SK-N-SH (cell line): ENCODE measurements at regions not wholly inside any gene's neighbourhood (a gene's known extent, or its start where the extent isn't known, plus 50 kb on each side); places are given as distances from the start of the nearest gene placed in this dataset.
A peak's percentile ranks its signal among the peaks of the same experiment; 100 is the strongest.

ENCODE experiments used
- CTCF ChIA-PET: fragments of 300-600, 350-600 bp; formaldehyde crosslinking; extraction: SDS; loops from one replicate; lab custom pipeline; 2021; lab: Yijun Ruan, JAX
- POLR2A ChIA-PET: fragments of 350-600 bp; sonication (Branson Sonifier 250); formaldehyde crosslinking; extraction: SDS; loops from one replicate; lab custom pipeline; 2020; ENCODE audit warnings: antibody characterized with exemption, inconsistent platforms; lab: Yijun Ruan, JAX
- DNase-seq: peaks from one replicate; pipeline ENCODE4 v3.0.0; 2012
- H2AFZ ChIP-seq: fragments of 200-600 bp; sonication (generic); 2 replicates; pipeline ENCODE4 v1.8.1; 2016; ENCODE audit warnings: antibody characterized with exemption, mild to moderate bottlenecking, low read depth
- H3F3A ChIP-seq: fragments of 200-600 bp; sonication (generic); replicated peaks from 2 replicates; pipeline ENCODE3; 2016; ENCODE audit warnings: antibody characterized with exemption, mild to moderate bottlenecking; ENCODE audit not compliant: insufficient read depth
- H3K27ac ChIP-seq, 2 experiments: fragments of 200-500 bp in 1 of 2; fragments of 200-600 bp in 1 of 2; sonication (Bioruptor generic) in 1 of 2; sonication (generic), shearing (Covaris generic) in 1 of 2; 2 replicates each; pipeline versions ENCODE4 v1.5.1 to v1.6.1; 2014 to 2016; ENCODE audit warnings: low read depth in 2 of 2, inconsistent platforms in 1 of 2, low read length in 1 of 2, mild to moderate bottlenecking in 1 of 2, mixed read lengths in 1 of 2
- H3K27me3 ChIP-seq: fragments of 200-600 bp; sonication (generic), shearing (Covaris generic); 2 replicates; pipeline ENCODE4 v1.6.1; 2016; ENCODE audit warnings: mixed run types; ENCODE audit not compliant: insufficient read depth
- H3K36me3 ChIP-seq, 2 experiments: fragments of 200-500 bp in 1 of 2; fragments of 200-600 bp in 1 of 2; sonication (Bioruptor generic) in 1 of 2; sonication (generic) in 1 of 2; replicated peaks in 1 of 2; 2 replicates each; pipeline versions ENCODE3 to v1.5.1; 2014 to 2016; ENCODE audit warnings: low read length in 1 of 2, mild to moderate bottlenecking in 1 of 2; ENCODE audit not compliant: insufficient read depth in 2 of 2, control insufficient read depth in 1 of 2
- H3K4me1 ChIP-seq, 2 experiments: fragments of 200-500 bp in 1 of 2; fragments of 200-600 bp in 1 of 2; sonication (Bioruptor generic) in 1 of 2; sonication (generic), shearing (Covaris generic) in 1 of 2; 2 replicates each; pipeline versions ENCODE4 v1.5.1 to v1.6.1; 2014 to 2016; ENCODE audit warnings: low read depth in 1 of 2, low read length in 1 of 2, mixed run types in 1 of 2; ENCODE audit not compliant: insufficient read depth in 2 of 2, control insufficient read depth in 1 of 2
- H3K4me2 ChIP-seq: fragments of 200-600 bp; sonication (generic), shearing (Covaris generic); 2 replicates; pipeline ENCODE4 v1.6.1; 2017; ENCODE audit warnings: mixed run types
- H3K4me3 ChIP-seq, 2 experiments: fragments of 200-500 bp in 1 of 2; fragments of 200-600 bp in 1 of 2; sonication (Bioruptor generic) in 1 of 2; sonication (generic), shearing (Covaris generic) in 1 of 2; 2 replicates each; pipeline versions ENCODE4 v1.5.1 to v1.8.1; 2014 to 2016; ENCODE audit warnings: low read depth in 2 of 2, inconsistent platforms in 1 of 2, low read length in 1 of 2, mild to moderate bottlenecking in 1 of 2, mixed read lengths in 1 of 2, moderate library complexity in 1 of 2
- H3K79me2 ChIP-seq: fragments of 200-600 bp; sonication (generic); 2 replicates; pipeline ENCODE4 v1.8.1; 2017; ENCODE audit warnings: mild to moderate bottlenecking; ENCODE audit not compliant: insufficient read depth
- H3K9ac ChIP-seq: fragments of 200-600 bp; sonication (generic); 2 replicates; pipeline ENCODE4 v1.6.1; 2017; ENCODE audit warnings: mixed run types
- H3K9me2 ChIP-seq: fragments of 200-600 bp; sonication (generic); 2 replicates; pipeline ENCODE4 v1.6.1; 2017; ENCODE audit warnings: mixed run types
- H3K9me3 ChIP-seq: fragments of 200-600 bp; sonication (generic); 2 replicates; pipeline ENCODE4 v1.6.1; 2017; ENCODE audit warnings: mixed run types, mild to moderate bottlenecking, moderate library complexity
- H4K20me1 ChIP-seq: fragments of 200-600 bp; sonication (generic); 2 replicates; pipeline ENCODE4 v1.6.1; 2017; ENCODE audit warnings: mild to moderate bottlenecking, mixed run types; ENCODE audit not compliant: insufficient read depth
- CHD2 ChIP-seq: fragments of 150-350 bp; IDR thresholded peaks from 2 replicates; pipeline ENCODE4 v1.6.1; 2018; ENCODE audit warnings: low read length; ENCODE audit not compliant: partially characterized antibody
- ELF1 ChIP-seq: IDR thresholded peaks from 2 replicates; pipeline ENCODE4 v1.4.0; 2012
- FOSL2 ChIP-seq: IDR thresholded peaks from 2 replicates; pipeline ENCODE4 v1.4.0; 2012; ENCODE audit warnings: low read depth, mild to moderate bottlenecking, moderate library complexity, borderline replicate concordance
- FOXJ3 ChIP-seq: sonication (generic); formaldehyde crosslinking; IDR thresholded peaks from 2 replicates; pipeline ENCODE4 v1.5.1; 2020; ENCODE audit warnings: mild to moderate bottlenecking, missing genetic modification reagents
- FOXM1 ChIP-seq: IDR thresholded peaks from 2 replicates; pipeline ENCODE4 v1.4.0; 2012; ENCODE audit warnings: low read depth, mild to moderate bottlenecking
- GATA2 ChIP-seq: sonication (generic); formaldehyde crosslinking; IDR thresholded peaks from 2 replicates; pipeline ENCODE4 v1.5.0; 2020; ENCODE audit warnings: mild to moderate bottlenecking, missing genetic modification reagents
- IRF3 ChIP-seq: fragments of 150-350 bp; IDR thresholded peaks from 2 replicates; pipeline ENCODE4 v1.6.1; 2016; ENCODE audit warnings: mild to moderate bottlenecking, low read depth, low read length
- MEF2A ChIP-seq: IDR thresholded peaks from 2 replicates; pipeline ENCODE4 v1.4.0; 2012; ENCODE audit warnings: low read depth, borderline replicate concordance
- NFIC ChIP-seq: IDR thresholded peaks from 2 replicates; pipeline ENCODE4 v1.4.0; 2012; ENCODE audit warnings: borderline replicate concordance
- NRF1 ChIP-seq: IDR thresholded peaks from 2 replicates; pipeline ENCODE4 v1.6.1; 2012; ENCODE audit warnings: low read depth, mild to moderate bottlenecking, low read length
- RAD21 ChIP-seq: IDR thresholded peaks from 2 replicates; pipeline ENCODE4 v1.6.1; 2012; ENCODE audit warnings: mild to moderate bottlenecking, low read length
- RCOR1 ChIP-seq: fragments of 150-350 bp; IDR thresholded peaks from 2 replicates; pipeline ENCODE4 v1.6.1; 2017; ENCODE audit warnings: antibody characterized with exemption, low read length
- TEAD4 ChIP-seq: IDR thresholded peaks from 2 replicates; pipeline ENCODE4 v1.4.0; 2012; ENCODE audit warnings: mild to moderate bottlenecking, borderline replicate concordance; ENCODE audit not compliant: insufficient read depth
- ZBTB33 ChIP-seq: IDR thresholded peaks from 2 replicates; pipeline ENCODE4 v1.4.0; 2012; ENCODE audit warnings: low read depth, borderline replicate concordance
- WGBS: methylation state at CpG from one replicate; pipeline ENCODE4 v1.1.6; 2017; ENCODE audit warnings: low lambda C conversion rate; 5-methylcytosine and 5-hydroxymethylcytosine counted together
- TF ChIP-seq, protein P1 (sequence below): IDR thresholded peaks from 2 replicates; pipeline ENCODE4 v1.4.0; 2012; ENCODE audit warnings: low read depth, borderline replicate concordance
- TF ChIP-seq, protein P2 (sequence below): fragments of 200-600 bp; sonication (generic); IDR thresholded peaks from 2 replicates; pipeline ENCODE4 v1.6.1; 2017; ENCODE audit warnings: antibody characterized with exemption, mild to moderate bottlenecking, moderate library complexity

- Histone ChIP-seq H2AFZ (no peak overlapping the region), H3K79me2 (no peaks in the 10 kb centered on the region), H3K4me3 (no peak overlapping the region), H3K27me3 (no peaks in the 10 kb centered on the region), H3K9ac (no peak overlapping the region), H3K36me3 (no peaks in the 10 kb centered on the region), H3K27ac (no peak overlapping the region), H3K4me1 (peaks cover 0 to 4% of the 10 kb centered on the region in 2 experiments; a peak in 2 of 4 replicates), H3F3A (no peaks in the 10 kb centered on the region), H3K9me2 (no peaks in the 10 kb centered on the region), H3K9me3 (no peaks in the 10 kb centered on the region), H3K4me2 (no peak overlapping the region)
- POLR2A ChIA-PET: interaction anchor here (0.6 kb wide), 1 partner anchor 47 kb away, joined by 3 read pairs; no protein-coding TSS in a partner anchor
- CTCF ChIA-PET: interaction anchor here (0.5 to 1.0 kb wide), 2 partner anchors 16 to 438 kb away, joined by 3 read pairs; no protein-coding TSS in a partner anchor
- WGBS: 10% methylated on average over 3 of the region's 3 CpGs
- peak; percentile 28 for DNase-seq
- TF ChIP-seq NRF1: no peak
- peak; percentile 61; the same call in 1 of the 2 replicates for TF ChIP-seq RCOR1
- TF ChIP-seq FOXJ3: no peak
- TF ChIP-seq GATA2: peak; percentile 7
- TF ChIP-seq, all 33 proteins: peak for 2
- H4K20me1 ChIP-seq: no peaks in the 10 kb centered on the region
Measured at GRCh38 chr21:17051054-17051453, 461.8 kb upstream of the CXADR start.

DNA sequence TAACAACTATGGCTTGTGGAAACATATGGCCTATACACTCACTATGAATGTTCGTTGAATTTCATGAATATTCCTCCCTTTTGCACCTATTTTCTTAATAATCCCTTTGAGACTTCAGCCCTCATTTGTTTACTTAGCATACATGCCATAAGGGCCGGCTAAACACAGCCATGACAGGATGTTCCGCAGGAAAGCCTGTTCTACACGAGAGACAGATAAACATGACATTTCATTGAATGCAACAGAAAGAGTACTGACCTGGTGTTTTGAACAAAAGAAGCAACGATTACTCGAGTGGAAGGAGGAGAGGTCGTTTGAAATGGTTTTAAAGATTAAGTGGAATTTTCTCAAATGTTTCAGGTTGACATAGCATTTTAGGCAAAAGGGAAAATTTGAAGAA, 459.5 kb upstream of the CXADR start:
- Histone ChIP-seq H3K36me3 (no peaks in the 10 kb centered on the region), H3F3A (no peaks in the 10 kb centered on the region), H3K9ac (no peak overlapping the region), H3K27ac (no peak overlapping the region), H3K4me2 (no peak overlapping the region), H2AFZ (no peak overlapping the region), H3K79me2 (no peaks in the 10 kb centered on the region), H4K20me1 (no peaks in the 10 kb centered on the region), H3K27me3 (no peaks in the 10 kb centered on the region), H3K4me1 (peaks cover 0 to 4% of the 10 kb centered on the region in 2 experiments; a peak in 2 of 4 replicates), H3K9me2 (no peaks in the 10 kb centered on the region), H3K9me3 (no peaks in the 10 kb centered on the region), H3K4me3 (no peak overlapping the region)
- POLR2A ChIA-PET: no interaction called here
- CTCF ChIA-PET: no interaction called here
- no peak for DNase-seq
- WGBS: 44% methylated on average over 7 of the region's 7 CpGs
- no peak for TF ChIP-seq ELF1
- TF ChIP-seq, protein P1, sequence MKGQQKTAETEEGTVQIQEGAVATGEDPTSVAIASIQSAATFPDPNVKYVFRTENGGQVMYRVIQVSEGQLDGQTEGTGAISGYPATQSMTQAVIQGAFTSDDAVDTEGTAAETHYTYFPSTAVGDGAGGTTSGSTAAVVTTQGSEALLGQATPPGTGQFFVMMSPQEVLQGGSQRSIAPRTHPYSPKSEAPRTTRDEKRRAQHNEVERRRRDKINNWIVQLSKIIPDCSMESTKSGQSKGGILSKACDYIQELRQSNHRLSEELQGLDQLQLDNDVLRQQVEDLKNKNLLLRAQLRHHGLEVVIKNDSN: no peak
- no peak for TF ChIP-seq NFIC
- TF ChIP-seq FOSL2: no peak
- TF ChIP-seq FOXM1: no peak
- TF ChIP-seq CHD2: no peak
- TF ChIP-seq MEF2A: no peak
- no peak for TF ChIP-seq RAD21
- no peak for TF ChIP-seq IRF3
- no peak for TF ChIP-seq TEAD4
- TF ChIP-seq GATA2: no peak
- TF ChIP-seq RCOR1: no peak
- TF ChIP-seq ZBTB33: no peak
- TF ChIP-seq, protein P2, sequence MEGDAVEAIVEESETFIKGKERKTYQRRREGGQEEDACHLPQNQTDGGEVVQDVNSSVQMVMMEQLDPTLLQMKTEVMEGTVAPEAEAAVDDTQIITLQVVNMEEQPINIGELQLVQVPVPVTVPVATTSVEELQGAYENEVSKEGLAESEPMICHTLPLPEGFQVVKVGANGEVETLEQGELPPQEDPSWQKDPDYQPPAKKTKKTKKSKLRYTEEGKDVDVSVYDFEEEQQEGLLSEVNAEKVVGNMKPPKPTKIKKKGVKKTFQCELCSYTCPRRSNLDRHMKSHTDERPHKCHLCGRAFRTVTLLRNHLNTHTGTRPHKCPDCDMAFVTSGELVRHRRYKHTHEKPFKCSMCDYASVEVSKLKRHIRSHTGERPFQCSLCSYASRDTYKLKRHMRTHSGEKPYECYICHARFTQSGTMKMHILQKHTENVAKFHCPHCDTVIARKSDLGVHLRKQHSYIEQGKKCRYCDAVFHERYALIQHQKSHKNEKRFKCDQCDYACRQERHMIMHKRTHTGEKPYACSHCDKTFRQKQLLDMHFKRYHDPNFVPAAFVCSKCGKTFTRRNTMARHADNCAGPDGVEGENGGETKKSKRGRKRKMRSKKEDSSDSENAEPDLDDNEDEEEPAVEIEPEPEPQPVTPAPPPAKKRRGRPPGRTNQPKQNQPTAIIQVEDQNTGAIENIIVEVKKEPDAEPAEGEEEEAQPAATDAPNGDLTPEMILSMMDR: no peak
